HG03196 (cell line): ENCODE measurements at regions not wholly inside any gene's neighbourhood (a gene's known extent, or its start where the extent isn't known, plus 50 kb on each side); places are given as distances from the start of the nearest gene placed in this dataset.

Experiments
- ATAC-seq: cut with Tn5 transposase; IDR thresholded peaks from one replicate; pipeline ENCODE4 v1.9.1; 2021; ENCODE audit not compliant: unreplicated experiment

DNA sequence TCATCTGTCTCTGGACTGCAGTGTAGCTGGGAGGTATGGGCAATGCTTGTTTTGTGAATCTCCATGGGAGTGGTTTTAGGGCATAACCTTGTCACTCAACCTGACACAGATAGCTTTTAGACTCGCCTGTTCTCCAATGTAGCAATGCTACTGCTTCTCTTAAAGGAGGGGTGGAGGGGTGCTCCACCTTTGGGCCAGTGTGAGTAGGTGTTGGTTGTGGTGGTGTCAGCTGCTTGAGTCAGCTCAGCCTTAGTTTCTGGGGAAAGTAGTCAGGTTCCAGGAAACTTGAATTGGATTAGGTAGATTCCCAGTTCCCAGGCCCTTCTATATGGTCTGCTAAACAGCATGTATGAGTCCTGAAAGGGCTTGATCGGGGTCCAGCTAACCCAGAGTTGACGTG, 91.1 kb upstream of the PLPPR1 start:
- no peak for ATAC-seq

DNA sequence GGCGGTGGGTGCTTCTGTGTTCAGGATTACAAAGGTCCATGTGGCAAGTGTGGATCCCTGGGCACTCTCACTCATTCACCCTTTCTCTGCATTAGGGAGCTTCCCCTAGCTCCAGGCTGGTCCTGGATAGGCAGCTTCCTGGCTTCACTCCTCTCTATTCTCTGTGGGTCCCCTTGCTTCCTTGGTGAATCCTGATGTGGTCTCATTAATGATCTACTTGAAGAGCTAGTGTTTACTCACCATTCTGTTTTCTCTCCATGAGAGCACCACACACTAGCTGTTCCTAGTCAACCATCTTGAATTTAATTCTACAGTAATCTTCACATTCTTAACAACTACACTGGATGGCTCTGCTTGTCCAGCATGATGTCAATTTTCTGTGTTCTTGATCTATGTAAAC, 90.0 kb upstream of the PLPPR1 start:
- ATAC-seq: no peak

DNA sequence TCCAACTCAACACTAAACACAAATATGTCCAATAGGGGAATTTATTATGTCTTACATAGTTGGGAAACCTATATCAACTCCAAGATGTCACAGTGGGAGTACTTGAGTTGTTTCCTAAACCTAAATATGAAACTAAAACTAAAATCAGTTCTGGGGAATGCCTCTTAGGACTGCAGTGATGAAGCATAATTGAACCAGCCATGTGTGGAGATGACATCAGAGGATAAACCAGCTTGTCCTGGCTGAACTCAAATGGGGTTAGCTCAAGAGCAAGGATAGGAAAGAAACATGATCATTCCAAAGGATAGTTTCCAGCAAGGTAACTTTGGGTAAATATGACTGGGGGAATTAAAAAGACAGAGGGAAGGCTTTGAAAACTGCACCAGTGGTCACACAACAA, 88.9 kb upstream of the PLPPR1 start:
- ATAC-seq: no peak

DNA sequence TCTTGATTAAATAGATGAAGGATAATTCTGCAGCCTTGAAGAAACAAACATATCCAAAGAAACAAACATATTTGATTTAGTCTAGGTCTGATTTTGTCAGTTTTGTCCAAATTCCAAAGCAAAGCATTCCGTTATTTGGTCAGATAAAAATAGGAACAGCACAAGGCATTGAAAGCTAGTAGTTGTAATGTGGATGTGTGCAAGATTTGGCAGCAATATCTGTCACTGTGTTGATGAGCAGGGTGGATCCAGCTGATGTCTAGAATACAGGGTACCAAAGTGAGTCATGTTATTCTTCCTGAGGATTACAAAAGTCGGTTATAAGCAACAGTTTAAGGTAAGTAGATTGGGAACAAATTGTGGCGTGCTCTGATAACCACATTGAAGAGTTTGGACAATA, 69.3 kb upstream of the PLPPR1 start:
- ATAC-seq: no peak
